Peyer's patch (tissue), 4 donors: ENCODE measurements at regions not wholly inside any gene's neighbourhood (a gene's known extent, or its start where the extent isn't known, plus 50 kb on each side); places are given as distances from the start of the nearest gene placed in this dataset.

Experiments
- DNase-seq, 3 donors: peaks; one replicate each; pipeline ENCODE4 v3.0.0-alpha.2; 2017 to 2019
- H3K27ac ChIP-seq, 4 donors: fragments of 200-600 bp; sonication (generic); one replicate each; pipeline ENCODE4 v1.5.1; 2016 to 2019
- H3K27me3 ChIP-seq, 2 donors: fragments of 200-600 bp; sonication (generic); one replicate each; pipeline ENCODE4 v1.5.1; 2019
- H3K36me3 ChIP-seq, 3 donors: fragments of 200-600 bp; sonication (generic); one replicate each; pipeline ENCODE4 v1.5.1; 2016 to 2019
- H3K4me1 ChIP-seq, 4 donors: fragments of 200-600 bp; sonication (generic); one replicate each; pipeline ENCODE4 v1.5.1; 2016 to 2019
- H3K4me3 ChIP-seq, 4 donors: fragments of 200-600 bp; sonication (generic); 1 replicate in 3 of 4; 2 replicates in 1 of 4; pipeline ENCODE4 v1.5.1; 2016 to 2019; ENCODE audit warnings: mild to moderate bottlenecking in 1 of 4
- H3K9me3 ChIP-seq, 4 donors: fragments of 200-600 bp; sonication (generic); one replicate each; pipeline ENCODE4 v1.5.1; 2016 to 2019; ENCODE audit warnings: mild to moderate bottlenecking in 1 of 4
- CTCF ChIP-seq, 6 experiments: fragments of 450-650 bp in 4 of 6; fragments of 200-600 bp in 2 of 6; sonication (generic) in 1 of 6; IDR thresholded peaks; one replicate each; pipeline ENCODE4 v1.5.1; 2017 to 2019; ENCODE audit warnings: antibody characterized with exemption in 6 of 6, mild to moderate bottlenecking in 3 of 6, moderate library complexity in 1 of 6
- POLR2A ChIP-seq, 2 donors: fragments of 450-650 bp; IDR thresholded peaks; one replicate each; pipeline ENCODE4 v1.5.1; 2017; ENCODE audit warnings: antibody characterized with exemption in 2 of 2, mild to moderate bottlenecking in 2 of 2, moderate library complexity in 2 of 2

GRCh38 chr10:93146336-93146735 lies 72.6 kb downstream of the CYP26A1 start:
- Histone ChIP-seq H3K36me3 (no peaks in the 10 kb centered on the region), H3K4me1 (no peaks in the 10 kb centered on the region), H3K9me3 (no peaks in the 10 kb centered on the region), H3K27ac (no peak overlapping the region), H3K27me3 (no peaks in the 10 kb centered on the region), H3K4me3 (no peak overlapping the region)
- DNase-seq, result no peak
- TF ChIP-seq POLR2A (IDR thresholded peaks at IDR 0.05) (no peak), CTCF (IDR thresholded peaks at IDR 0.05) (no peak)

DNA sequence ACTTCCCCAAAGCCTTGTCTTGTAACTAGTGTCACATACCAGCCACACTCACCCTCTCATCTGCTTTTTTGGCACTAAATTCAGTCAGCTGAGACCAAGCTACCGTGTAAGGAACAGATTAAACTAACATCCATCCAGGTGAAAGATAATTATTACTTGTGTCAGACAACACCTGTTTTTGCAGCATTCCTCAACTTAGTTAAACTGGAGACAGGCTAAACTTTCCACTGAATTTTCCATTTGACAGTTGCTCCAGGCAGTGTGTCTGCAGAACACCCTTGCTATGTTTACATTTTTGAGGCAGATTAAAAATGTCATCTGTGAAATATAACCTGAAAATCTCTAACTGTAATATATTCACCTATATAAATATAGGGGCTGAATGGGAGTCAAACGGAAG lies 73.6 kb downstream of the CYP26A1 start:
- H3K36me3 ChIP-seq, result no peaks in the 10 kb centered on the region
- H3K27me3 ChIP-seq, result no peaks in the 10 kb centered on the region
- TF ChIP-seq CTCF (IDR thresholded peaks at IDR 0.05) (no peak), POLR2A (IDR thresholded peaks at IDR 0.05) (no peak)
- DNase-seq, result no peak
- H3K9me3 ChIP-seq, result no peaks in the 10 kb centered on the region
- H3K27ac ChIP-seq, result no peak overlapping the region
- H3K4me3 ChIP-seq, result no peak overlapping the region
- H3K4me1 ChIP-seq, result no peaks in the 10 kb centered on the region

- no peak for DNase-seq
- no peaks in the 10 kb centered on the region for H3K9me3 ChIP-seq
- no peak overlapping the region for H3K27ac ChIP-seq
- no peak for TF ChIP-seq CTCF (IDR thresholded peaks at IDR 0.05)
- TF ChIP-seq POLR2A (IDR thresholded peaks at IDR 0.05), result no peak
- H3K27me3 ChIP-seq, result no peaks in the 10 kb centered on the region
- H3K4me1 ChIP-seq, result no peaks in the 10 kb centered on the region
- no peaks in the 10 kb centered on the region for H3K36me3 ChIP-seq
- no peak overlapping the region for H3K4me3 ChIP-seq
Measured at GRCh38 chr10:93148476-93148875, 74.8 kb downstream of the CYP26A1 start.

DNA sequence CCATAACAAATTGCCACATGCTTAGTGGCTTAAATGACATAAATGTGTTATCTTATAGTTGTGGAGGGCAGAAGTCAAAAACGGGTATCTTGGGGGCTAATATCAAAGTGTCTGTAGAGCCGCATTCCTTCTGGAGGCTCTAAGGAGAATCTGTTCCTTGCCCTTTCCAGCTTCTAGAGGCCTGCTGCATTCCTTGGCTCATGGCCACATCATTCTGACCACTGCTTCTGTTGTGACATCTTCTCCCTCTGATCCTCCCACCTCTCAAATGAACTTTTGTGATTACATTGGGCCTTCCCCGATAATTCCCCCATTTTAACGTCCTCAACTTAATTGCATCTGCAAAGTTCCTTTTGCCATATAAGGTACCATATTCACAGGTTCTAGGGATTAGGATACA lies 76.1 kb downstream of the CYP26A1 start:
- no peak overlapping the region for H3K4me3 ChIP-seq
- H3K4me1 ChIP-seq, result no peaks in the 10 kb centered on the region
- no peak overlapping the region for H3K27ac ChIP-seq
- H3K36me3 ChIP-seq, result no peaks in the 10 kb centered on the region
- no peaks in the 10 kb centered on the region for H3K9me3 ChIP-seq
- no peaks in the 10 kb centered on the region for H3K27me3 ChIP-seq
- no peak for DNase-seq
- TF ChIP-seq POLR2A (IDR thresholded peaks at IDR 0.05) (no peak), CTCF (IDR thresholded peaks at IDR 0.05) (no peak)

- DNase-seq, result no peak
- H3K27ac ChIP-seq, result no peak overlapping the region
- H3K27me3 ChIP-seq, result no peaks in the 10 kb centered on the region
- no peak overlapping the region for H3K4me3 ChIP-seq
- TF ChIP-seq CTCF (IDR thresholded peaks at IDR 0.05), result no peak
- TF ChIP-seq POLR2A (IDR thresholded peaks at IDR 0.05), result no peak
- H3K9me3 ChIP-seq, result no peaks in the 10 kb centered on the region
- H3K4me1 ChIP-seq, result no peaks in the 10 kb centered on the region
- no peaks in the 10 kb centered on the region for H3K36me3 ChIP-seq
Measured at GRCh38 chr10:93150289-93150688, 76.6 kb downstream of the CYP26A1 start.

- no peaks in the 10 kb centered on the region for H3K4me1 ChIP-seq
- H3K27me3 ChIP-seq, result no peaks in the 10 kb centered on the region
- H3K36me3 ChIP-seq, result no peaks in the 10 kb centered on the region
- no peak overlapping the region for H3K4me3 ChIP-seq
- TF ChIP-seq CTCF (IDR thresholded peaks at IDR 0.05) (no peak), POLR2A (IDR thresholded peaks at IDR 0.05) (no peak)
- H3K9me3 ChIP-seq, result no peaks in the 10 kb centered on the region
- H3K27ac ChIP-seq, result no peak overlapping the region
- DNase-seq, result no peak
Measured at GRCh38 chr10:93150990-93151547, 77.4 kb downstream of the CYP26A1 start.
